ENCODE measurements at regions not wholly inside any gene's neighbourhood (a gene's known extent, or its start where the extent isn't known, plus 50 kb on each side); places are given as distances from the start of the nearest gene placed in this dataset.

GRCh38 chr10:16258291-16259040 is 178.3 kb upstream of the PTER start:
- WGBS, 2 experiments (ENCODE audit: extremely low coverage in 2 of 2, insufficient read length in 1 of 2), result 0% methylated on average over 1 of the region's 6 CpGs; no CpG with 5 or more reads in 1 of the 2 experiments
- Histone ChIP-seq H3K4ac (ENCODE audit: low read depth, low read length) (no peak overlapping the region), H3K4me1 (ENCODE audit: control insufficient read depth, insufficient read depth, low read length) (no peaks in the 10 kb centered on the region), H2BK20ac (ENCODE audit: low read depth, low read length) (no peak overlapping the region), H4K20me1 (ENCODE audit: insufficient read depth, low read length) (no peaks in the 10 kb centered on the region), H2AFZ (replicated peaks; ENCODE audit: low read length, poor library complexity) (no peak overlapping the region), H3K79me1 (ENCODE audit: low read depth in 1 of 2, low read length in 2 of 2) (no peaks in the 10 kb centered on the region), H3K36me3 (ENCODE audit: control insufficient read depth, insufficient read depth, low read length) (no peaks in the 10 kb centered on the region), H2BK15ac (ENCODE audit: low read depth, low read length) (no peak overlapping the region), H2BK120ac (ENCODE audit: low read depth, low read length) (no peak overlapping the region), H3K56ac (ENCODE audit: extremely low read depth, insufficient read depth, low read length) (no peak overlapping the region), H4K91ac (ENCODE audit: insufficient read depth, low read depth, low read length) (no peak overlapping the region), H3K23ac (ENCODE audit: low read depth, low read length) (no peak overlapping the region), H4K8ac (ENCODE audit: low read depth in 2 of 2, low read length in 2 of 2) (no peak overlapping the region), H3K9me1 (ENCODE audit: insufficient read depth, low read length) (no peaks in the 10 kb centered on the region), H3K4me2 (ENCODE audit: low read depth, low read length) (no peak overlapping the region), H3K4me3 (ENCODE audit: insufficient read depth, low read depth, low read length) (no peak overlapping the region), H4K5ac (ENCODE audit: low read depth, low read length) (no peak overlapping the region), H3K18ac (ENCODE audit: low read depth, low read length) (no peak overlapping the region), H3K27me3 (ENCODE audit: control insufficient read depth, insufficient read depth, low read length) (no peaks in the 10 kb centered on the region), H2AK5ac (ENCODE audit: low read depth, low read length) (no peak overlapping the region), H2BK5ac (ENCODE audit: low read depth, low read length, poor library complexity, severe bottlenecking) (no peak overlapping the region), H3K27ac (ENCODE audit: insufficient read depth, low read length) (no peak overlapping the region), H3K9ac (ENCODE audit: low read depth, low read length) (no peak overlapping the region), H3K9me3 (ENCODE audit: control insufficient read depth, insufficient read depth, low read length) (peaks cover 10% of the 10 kb centered on the region; the same call in 1 of the 2 replicates), H3K14ac (replicated peaks; ENCODE audit: low read depth, low read length) (no peak overlapping the region), H2AK9ac (replicated peaks; ENCODE audit: low read depth, low read length, poor library complexity) (no peak overlapping the region)
- in situ Hi-C loops (cut with MboI; ENCODE audit: low sequenced_read_pairs), result no loop called here
- intact Hi-C loops (cut with micrococcal nuclease), result no loop called here
- ChIA-PET CTCF (no interaction called here), POLR2A (ENCODE audit: unreplicated experiment) (no interaction called here)
- DNase-seq, result no peak
- BruUV-seq (replicated peaks), result no TSS peak
- TF ChIP-seq ELK1 (IDR thresholded peaks at IDR 0.05; ENCODE audit: borderline replicate concordance, low read depth, low read length) (no peak), CHD1 (IDR thresholded peaks at IDR 0.05; ENCODE audit: low read depth, low read length) (no peak), RAD21 (IDR thresholded peaks at IDR 0.05; ENCODE audit: low read length) (no peak), RFX5 (IDR thresholded peaks at IDR 0.05; ENCODE audit: low read depth, low read length) (no peak), FOS (IDR thresholded peaks at IDR 0.05; ENCODE audit: low read depth, low read length) (no peak), BHLHE40 (IDR thresholded peaks at IDR 0.05; ENCODE audit: low read depth, low read length) (no peak), MAZ (IDR thresholded peaks at IDR 0.05; ENCODE audit: borderline replicate concordance, low read depth, low read length) (no peak), MAFK (IDR thresholded peaks at IDR 0.05; ENCODE audit: low read depth, low read length) (no peak), POLR2A (IDR thresholded peaks at IDR 0.05; ENCODE audit: low read depth, low read length) (no peak), RCOR1 (IDR thresholded peaks at IDR 0.05; ENCODE audit: insufficient replicate concordance, low read length) (no peak), MXI1 (IDR thresholded peaks at IDR 0.05; ENCODE audit: borderline replicate concordance, low read depth, low read length) (no peak), CTCF (conservative IDR thresholded peaks at IDR 0.05; ENCODE audit: low read depth, low read length) (no peak), CEBPB (IDR thresholded peaks at IDR 0.05; ENCODE audit: low read depth, low read length) (no peak), SMC3 (IDR thresholded peaks at IDR 0.05; ENCODE audit: low read depth, low read length) (no peak), NFE2L2 (IDR thresholded peaks at IDR 0.05; ENCODE audit: low read depth, low read length) (no peak)
- TF ChIP-seq, protein P1, sequence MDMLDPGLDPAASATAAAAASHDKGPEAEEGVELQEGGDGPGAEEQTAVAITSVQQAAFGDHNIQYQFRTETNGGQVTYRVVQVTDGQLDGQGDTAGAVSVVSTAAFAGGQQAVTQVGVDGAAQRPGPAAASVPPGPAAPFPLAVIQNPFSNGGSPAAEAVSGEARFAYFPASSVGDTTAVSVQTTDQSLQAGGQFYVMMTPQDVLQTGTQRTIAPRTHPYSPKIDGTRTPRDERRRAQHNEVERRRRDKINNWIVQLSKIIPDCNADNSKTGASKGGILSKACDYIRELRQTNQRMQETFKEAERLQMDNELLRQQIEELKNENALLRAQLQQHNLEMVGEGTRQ (IDR thresholded peaks at IDR 0.05; ENCODE audit: low read depth, low read length), result no peak
- dilution Hi-C loops (cut with HindIII; ENCODE audit: low sequenced_read_pairs, unreplicated experiment), result no loop called here
- ATAC-seq (ENCODE audit: low read depth), result no peak

Measured in IMR-90 (cell line).